ENCODE measurements at regions not wholly inside any gene's neighbourhood (a gene's known extent, or its start where the extent isn't known, plus 50 kb on each side); places are given as distances from the start of the nearest gene placed in this dataset.

DNA sequence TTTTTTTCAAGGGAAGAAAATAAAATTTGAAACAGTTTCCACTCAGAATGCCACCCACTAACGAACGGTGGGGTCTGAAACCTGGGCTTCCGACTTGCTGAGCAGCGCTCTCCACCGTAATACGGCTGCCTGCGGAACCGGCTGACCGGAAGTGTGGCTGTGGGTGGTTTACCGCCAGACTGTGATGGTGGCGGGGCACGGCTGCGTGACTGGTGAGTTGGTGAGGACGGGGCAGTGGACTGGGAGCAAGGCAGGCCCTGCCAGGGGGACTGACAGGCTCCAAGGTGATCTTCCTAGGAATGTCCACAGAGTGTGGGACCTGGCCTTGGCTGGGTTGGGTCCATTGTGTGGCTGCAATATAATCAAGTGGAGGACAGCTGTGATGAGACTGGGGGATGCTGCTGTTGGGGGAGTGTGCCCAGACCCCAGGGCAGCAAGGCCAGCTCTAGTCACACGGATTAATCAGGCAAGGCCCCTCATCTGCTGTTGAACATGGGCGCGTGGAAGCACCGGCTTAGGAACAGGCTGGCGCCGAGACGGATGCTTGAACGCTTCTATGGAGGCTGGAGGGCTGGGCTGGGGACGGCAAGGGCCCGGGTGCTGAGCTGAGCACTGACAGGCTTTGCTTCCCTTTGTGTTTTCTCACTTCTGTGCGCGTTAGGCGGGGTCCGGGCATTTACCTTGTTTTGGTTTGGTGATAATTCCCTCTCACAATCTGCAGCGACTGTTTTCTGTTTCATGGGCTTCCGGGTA is 357.7 kb upstream of the SPRED2 start:
- no peak for TF ChIP-seq IKZF3 (tag by site-specific recombination; IDR thresholded peaks at IDR 0.05)
- no peak for TF ChIP-seq REPIN1 (tag by site-specific recombination; IDR thresholded peaks at IDR 0.05; ENCODE audit: low read depth)
- TF ChIP-seq, protein P1, sequence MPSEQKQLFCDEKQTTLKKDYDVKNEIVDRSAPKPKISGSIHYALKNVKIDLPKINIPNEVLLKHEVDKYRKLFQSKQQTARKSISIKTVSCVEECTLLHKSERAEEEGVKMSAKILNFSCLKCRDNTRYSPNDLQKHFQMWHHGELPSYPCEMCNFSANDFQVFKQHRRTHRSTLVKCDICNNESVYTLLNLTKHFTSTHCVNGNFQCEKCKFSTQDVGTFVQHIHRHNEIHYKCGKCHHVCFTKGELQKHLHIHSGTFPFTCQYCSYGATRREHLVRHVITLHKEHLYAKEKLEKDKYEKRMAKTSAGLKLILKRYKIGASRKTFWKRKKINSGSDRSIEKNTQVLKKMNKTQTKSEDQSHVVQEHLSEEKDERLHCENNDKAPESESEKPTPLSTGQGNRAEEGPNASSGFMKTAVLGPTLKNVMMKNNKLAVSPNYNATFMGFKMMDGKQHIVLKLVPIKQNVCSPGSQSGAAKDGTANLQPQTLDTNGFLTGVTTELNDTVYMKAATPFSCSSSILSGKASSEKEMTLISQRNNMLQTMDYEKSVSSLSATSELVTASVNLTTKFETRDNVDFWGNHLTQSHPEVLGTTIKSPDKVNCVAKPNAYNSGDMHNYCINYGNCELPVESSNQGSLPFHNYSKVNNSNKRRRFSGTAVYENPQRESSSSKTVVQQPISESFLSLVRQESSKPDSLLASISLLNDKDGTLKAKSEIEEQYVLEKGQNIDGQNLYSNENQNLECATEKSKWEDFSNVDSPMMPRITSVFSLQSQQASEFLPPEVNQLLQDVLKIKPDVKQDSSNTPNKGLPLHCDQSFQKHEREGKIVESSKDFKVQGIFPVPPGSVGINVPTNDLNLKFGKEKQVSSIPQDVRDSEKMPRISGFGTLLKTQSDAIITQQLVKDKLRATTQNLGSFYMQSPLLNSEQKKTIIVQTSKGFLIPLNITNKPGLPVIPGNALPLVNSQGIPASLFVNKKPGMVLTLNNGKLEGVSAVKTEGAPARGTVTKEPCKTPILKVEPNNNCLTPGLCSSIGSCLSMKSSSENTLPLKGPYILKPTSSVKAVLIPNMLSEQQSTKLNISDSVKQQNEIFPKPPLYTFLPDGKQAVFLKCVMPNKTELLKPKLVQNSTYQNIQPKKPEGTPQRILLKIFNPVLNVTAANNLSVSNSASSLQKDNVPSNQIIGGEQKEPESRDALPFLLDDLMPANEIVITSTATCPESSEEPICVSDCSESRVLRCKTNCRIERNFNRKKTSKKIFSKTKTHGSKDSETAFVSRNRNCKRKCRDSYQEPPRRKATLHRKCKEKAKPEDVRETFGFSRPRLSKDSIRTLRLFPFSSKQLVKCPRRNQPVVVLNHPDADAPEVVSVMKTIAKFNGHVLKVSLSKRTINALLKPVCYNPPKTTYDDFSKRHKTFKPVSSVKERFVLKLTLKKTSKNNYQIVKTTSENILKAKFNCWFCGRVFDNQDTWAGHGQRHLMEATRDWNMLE (tag by site-specific recombination; conservative IDR thresholded peaks at IDR 0.05; ENCODE audit: low read depth) = no peak
- TF ChIP-seq, protein P2, sequence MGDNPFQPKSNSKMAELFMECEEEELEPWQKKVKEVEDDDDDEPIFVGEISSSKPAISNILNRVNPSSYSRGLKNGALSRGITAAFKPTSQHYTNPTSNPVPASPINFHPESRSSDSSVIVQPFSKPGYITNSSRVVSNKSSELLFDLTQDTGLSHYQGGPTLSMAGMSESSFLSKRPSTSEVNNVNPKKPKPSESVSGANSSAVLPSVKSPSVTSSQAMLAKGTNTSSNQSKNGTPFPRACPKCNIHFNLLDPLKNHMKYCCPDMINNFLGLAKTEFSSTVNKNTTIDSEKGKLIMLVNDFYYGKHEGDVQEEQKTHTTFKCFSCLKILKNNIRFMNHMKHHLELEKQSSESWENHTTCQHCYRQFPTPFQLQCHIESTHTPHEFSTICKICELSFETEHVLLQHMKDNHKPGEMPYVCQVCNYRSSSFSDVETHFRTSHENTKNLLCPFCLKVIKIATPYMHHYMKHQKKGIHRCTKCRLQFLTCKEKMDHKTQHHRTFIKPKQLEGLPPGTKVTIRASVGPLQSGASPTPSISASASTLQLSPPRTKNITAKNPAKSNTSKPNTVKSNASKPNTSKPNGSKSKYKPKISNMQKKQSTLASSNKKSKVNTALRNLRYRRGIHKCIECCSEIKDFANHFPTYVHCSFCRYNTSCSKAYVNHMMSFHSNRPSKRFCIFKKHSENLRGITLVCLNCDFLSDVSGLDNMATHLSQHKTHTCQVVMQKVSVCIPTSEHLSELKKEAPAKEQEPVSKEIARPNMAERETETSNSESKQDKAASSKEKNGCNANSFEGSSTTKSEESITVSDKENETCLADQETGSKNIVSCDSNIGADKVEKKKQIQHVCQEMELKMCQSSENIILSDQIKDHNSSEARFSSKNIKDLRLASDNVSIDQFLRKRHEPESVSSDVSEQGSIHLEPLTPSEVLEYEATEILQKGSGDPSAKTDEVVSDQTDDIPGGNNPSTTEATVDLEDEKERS (tag by site-specific recombination; IDR thresholded peaks at IDR 0.05) = no peak
- no peak for TF ChIP-seq SP3 (tag by site-specific recombination; IDR thresholded peaks at IDR 0.05)
- TF ChIP-seq, protein P3, sequence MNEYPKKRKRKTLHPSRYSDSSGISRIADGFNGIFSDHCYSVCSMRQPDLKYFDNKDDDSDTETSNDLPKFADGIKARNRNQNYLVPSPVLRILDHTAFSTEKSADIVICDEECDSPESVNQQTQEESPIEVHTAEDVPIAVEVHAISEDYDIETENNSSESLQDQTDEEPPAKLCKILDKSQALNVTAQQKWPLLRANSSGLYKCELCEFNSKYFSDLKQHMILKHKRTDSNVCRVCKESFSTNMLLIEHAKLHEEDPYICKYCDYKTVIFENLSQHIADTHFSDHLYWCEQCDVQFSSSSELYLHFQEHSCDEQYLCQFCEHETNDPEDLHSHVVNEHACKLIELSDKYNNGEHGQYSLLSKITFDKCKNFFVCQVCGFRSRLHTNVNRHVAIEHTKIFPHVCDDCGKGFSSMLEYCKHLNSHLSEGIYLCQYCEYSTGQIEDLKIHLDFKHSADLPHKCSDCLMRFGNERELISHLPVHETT (tag by site-specific recombination; IDR thresholded peaks at IDR 0.05) = no peak
- TF ChIP-seq ZNF555 (tag by site-specific recombination; conservative IDR thresholded peaks at IDR 0.05) = no peak
- no peak for TF ChIP-seq RBAK (tag by site-specific recombination; IDR thresholded peaks at IDR 0.05)
- TF ChIP-seq KLF9 (tag by site-specific recombination; IDR thresholded peaks at IDR 0.05; ENCODE audit: low read depth) = no peak
- TF ChIP-seq ZNF664 (tag by site-specific recombination; IDR thresholded peaks at IDR 0.05) = no peak
- TF ChIP-seq ZNF791 (tag by site-specific recombination; IDR thresholded peaks at IDR 0.05) = no peak
- TF ChIP-seq KLF8 (tag by site-specific recombination; IDR thresholded peaks at IDR 0.05) = no peak
- TF ChIP-seq GFI1B (tag by site-specific recombination; IDR thresholded peaks at IDR 0.05) = no peak
- TF ChIP-seq ZNF223 (tag by site-specific recombination; IDR thresholded peaks at IDR 0.05) = no peak
- TF ChIP-seq, protein P4, sequence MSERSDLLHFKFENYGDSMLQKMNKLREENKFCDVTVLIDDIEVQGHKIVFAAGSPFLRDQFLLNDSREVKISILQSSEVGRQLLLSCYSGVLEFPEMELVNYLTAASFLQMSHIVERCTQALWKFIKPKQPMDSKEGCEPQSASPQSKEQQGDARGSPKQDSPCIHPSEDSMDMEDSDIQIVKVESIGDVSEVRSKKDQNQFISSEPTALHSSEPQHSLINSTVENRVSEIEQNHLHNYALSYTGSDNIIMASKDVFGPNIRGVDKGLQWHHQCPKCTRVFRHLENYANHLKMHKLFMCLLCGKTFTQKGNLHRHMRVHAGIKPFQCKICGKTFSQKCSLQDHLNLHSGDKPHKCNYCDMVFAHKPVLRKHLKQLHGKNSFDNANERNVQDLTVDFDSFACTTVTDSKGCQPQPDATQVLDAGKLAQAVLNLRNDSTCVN (tag by site-specific recombination; optimal IDR thresholded peaks at IDR 0.05) = no peak
- TF ChIP-seq ZNF747 (tag by site-specific recombination; IDR thresholded peaks at IDR 0.05) = no peak
- TF ChIP-seq, protein P5, sequence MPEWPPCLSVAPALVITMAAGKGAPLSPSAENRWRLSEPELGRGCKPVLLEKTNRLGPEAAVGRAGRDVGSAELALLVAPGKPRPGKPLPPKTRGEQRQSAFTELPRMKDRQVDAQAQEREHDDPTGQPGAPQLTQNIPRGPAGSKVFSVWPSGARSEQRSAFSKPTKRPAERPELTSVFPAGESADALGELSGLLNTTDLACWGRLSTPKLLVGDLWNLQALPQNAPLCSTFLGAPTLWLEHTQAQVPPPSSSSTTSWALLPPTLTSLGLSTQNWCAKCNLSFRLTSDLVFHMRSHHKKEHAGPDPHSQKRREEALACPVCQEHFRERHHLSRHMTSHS (tag by site-specific recombination; IDR thresholded peaks at IDR 0.05) = no peak
- H3K4me1 ChIP-seq (ENCODE audit: control insufficient read depth, insufficient read depth, low read length) = no peaks in the 10 kb centered on the region
- no peak overlapping the region for H3K27ac ChIP-seq (ENCODE audit: extremely low read depth, low read depth, low read length)
- H3K36me3 ChIP-seq (ENCODE audit: control insufficient read depth in 2 of 2, insufficient read depth in 1 of 2, low read length in 2 of 2) = no peaks in the 10 kb centered on the region
- POLR2A ChIA-PET = no interaction called here
- H3K9me3 ChIP-seq (ENCODE audit: control insufficient read depth, insufficient read depth, low read depth, low read length) = no peaks in the 10 kb centered on the region
- H3K4me3 ChIP-seq (ENCODE audit: low read depth, low read length) = no peak overlapping the region
- CTCF ChIA-PET = interaction anchor here (1.3 kb wide), 1 partner anchor 11 kb away, joined by 4 read pairs; no protein-coding TSS in a partner anchor
